Neural cell (in vitro differentiated cells): ENCODE measurements at regions not wholly inside any gene's neighbourhood (a gene's known extent, or its start where the extent isn't known, plus 50 kb on each side); places are given as distances from the start of the nearest gene placed in this dataset.

Source experiments
- H2AFZ ChIP-seq: fragments of 200-600, 300-800 bp; sonication (generic), shearing (Covaris generic); 2 replicates; pipeline ENCODE4 v1.6.0; 2014; ENCODE audit warnings: low read depth, mild to moderate bottlenecking, antibody characterized with exemption, low read length, moderate library complexity
- H3F3A ChIP-seq: fragments of 200-600 bp; shearing (Covaris generic); 2 replicates; pipeline ENCODE4 v1.6.1; 2016; ENCODE audit warnings: mild to moderate bottlenecking, moderate library complexity, mixed read lengths, antibody characterized with exemption, low read length; ENCODE audit not compliant: insufficient read depth, poor library complexity, severe bottlenecking
- H3K27ac ChIP-seq: fragments of 200-600, 300-800 bp; sonication (generic), shearing (Covaris generic); 2 replicates; pipeline ENCODE4 v1.5.1; 2014; ENCODE audit warnings: mild to moderate bottlenecking, low read length, moderate library complexity
- H3K27me3 ChIP-seq: fragments of 300-800, 200-600 bp; sonication (generic), shearing (Covaris generic); 2 replicates; pipeline ENCODE4 v1.6.0; 2014; ENCODE audit warnings: mild to moderate bottlenecking, low read depth, low read length, moderate library complexity; ENCODE audit not compliant: insufficient read depth
- H3K36me3 ChIP-seq: fragments of 300-800, 200-600 bp; sonication (generic), shearing (Covaris generic); 2 replicates; pipeline ENCODE4 v1.5.1; 2014; ENCODE audit warnings: mild to moderate bottlenecking, antibody characterized with exemption, low read length, moderate library complexity; ENCODE audit not compliant: insufficient read depth
- H3K4me2 ChIP-seq: fragments of 300-800, 200-600 bp; sonication (generic), shearing (Covaris generic); 2 replicates; pipeline ENCODE4 v1.6.0; 2014; ENCODE audit warnings: mild to moderate bottlenecking, low read length
- H3K4me3 ChIP-seq: fragments of 300-800, 200-600 bp; sonication (generic), shearing (Covaris generic); 2 replicates; pipeline ENCODE4 v1.5.1; 2014; ENCODE audit warnings: mild to moderate bottlenecking, low read length, moderate library complexity
- H3K79me2 ChIP-seq: fragments of 200-600 bp; shearing (Covaris generic); replicated peaks from 2 replicates; pipeline ENCODE4 v1.6.0; 2014; ENCODE audit warnings: mild to moderate bottlenecking, low read length, moderate library complexity; ENCODE audit not compliant: insufficient read depth
- H3K9ac ChIP-seq: fragments of 300-800, 200-600 bp; sonication (generic), shearing (Covaris generic); 2 replicates; pipeline ENCODE4 v1.6.1; 2016; ENCODE audit warnings: mild to moderate bottlenecking, low read length, mixed read lengths
- H3K9me2 ChIP-seq: fragments of 200-600 bp; shearing (Covaris generic); 2 replicates; pipeline ENCODE4 v1.6.1; 2016; ENCODE audit warnings: mild to moderate bottlenecking, low read length, mixed read lengths; ENCODE audit not compliant: insufficient read depth
- H3K9me3 ChIP-seq: fragments of 200-600, 300-800 bp; sonication (generic), shearing (Covaris generic); 2 replicates; pipeline ENCODE4 v1.6.1; 2016; ENCODE audit warnings: mild to moderate bottlenecking, mixed run types, low read length, moderate library complexity, mixed read lengths
- H4K20me1 ChIP-seq: fragments of 200-600 bp; shearing (Covaris generic); 2 replicates; pipeline ENCODE4 v1.6.1; 2016; ENCODE audit warnings: mild to moderate bottlenecking, mixed run types; ENCODE audit not compliant: insufficient read depth
- EP300 ChIP-seq: fragments of 450-650 bp; conservative IDR thresholded peaks from 2 replicates; pipeline ENCODE4 v1.6.1; 2014; ENCODE audit warnings: antibody characterized with exemption, mild to moderate bottlenecking, moderate library complexity; ENCODE audit not compliant: poor library complexity, severe bottlenecking
- EZH2 ChIP-seq: fragments of 200-600, 300-800 bp; shearing (Covaris generic), sonication (generic); IDR thresholded peaks from 2 replicates; pipeline ENCODE4 v1.6.1; 2014; ENCODE audit warnings: antibody characterized with exemption, low read length, borderline replicate concordance, mild to moderate bottlenecking; ENCODE audit not compliant: insufficient read depth, poor library complexity, severe bottlenecking
- MXI1 ChIP-seq: fragments of 450-650 bp; conservative IDR thresholded peaks from 2 replicates; pipeline ENCODE4 v1.6.1; 2014; ENCODE audit warnings: antibody characterized with exemption, mild to moderate bottlenecking; ENCODE audit not compliant: poor library complexity, severe bottlenecking
- POLR2AphosphoS5 ChIP-seq: IDR thresholded peaks from 2 replicates; pipeline ENCODE4 v1.6.1; 2012
- RAD21 ChIP-seq: fragments of 450-650 bp; conservative IDR thresholded peaks from 2 replicates; pipeline ENCODE4 v1.6.1; 2014; ENCODE audit warnings: antibody characterized with exemption, mild to moderate bottlenecking, moderate library complexity
- SMC3 ChIP-seq: fragments of 450-650 bp; conservative IDR thresholded peaks from 2 replicates; pipeline ENCODE4 v1.6.1; 2014; ENCODE audit warnings: antibody characterized with exemption, mild to moderate bottlenecking, moderate library complexity; ENCODE audit not compliant: poor library complexity
- TAF1 ChIP-seq: IDR thresholded peaks from 2 replicates; pipeline ENCODE4 v1.6.1; 2012; ENCODE audit warnings: low read depth
- TF ChIP-seq, protein P1 (sequence below): fragments of 450-650 bp; IDR thresholded peaks from 2 replicates; pipeline ENCODE4 v1.5.1; 2014; ENCODE audit warnings: antibody characterized with exemption, mild to moderate bottlenecking, moderate library complexity; ENCODE audit not compliant: poor library complexity, severe bottlenecking
- TF ChIP-seq, protein P2 (sequence below): IDR thresholded peaks from 2 replicates; pipeline ENCODE4 v1.6.1; 2012; ENCODE audit warnings: borderline replicate concordance

DNA sequence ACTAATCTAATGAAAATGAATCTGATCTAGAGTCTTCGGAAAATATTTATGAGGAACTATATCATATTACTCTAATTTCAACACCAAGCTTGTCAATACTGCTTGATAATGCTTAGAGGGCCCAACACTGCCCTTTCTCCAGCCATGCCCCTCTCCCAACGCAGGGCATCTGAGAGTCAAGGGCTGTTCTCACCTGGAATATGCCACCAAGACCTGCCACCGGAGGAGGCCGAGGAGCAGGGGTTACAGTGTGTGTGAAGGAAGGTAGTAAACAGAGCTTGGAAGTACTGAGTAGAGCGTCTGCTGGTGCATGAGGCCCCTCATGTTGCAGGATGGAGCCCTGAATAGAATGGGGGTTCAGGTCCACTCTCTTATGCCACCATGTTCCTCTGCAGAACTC lies 301.3 kb upstream of the MPDZ start:
- Histone ChIP-seq H3F3A (no peaks in the 10 kb centered on the region), H3K4me2 (no peak overlapping the region), H4K20me1 (no peaks in the 10 kb centered on the region), H3K9me2 (no peaks in the 10 kb centered on the region), H3K36me3 (no peaks in the 10 kb centered on the region), H3K79me2 (no peaks in the 10 kb centered on the region), H2AFZ (no peak overlapping the region), H3K9ac (no peak overlapping the region), H3K27me3 (no peaks in the 10 kb centered on the region), H3K4me3 (no peak overlapping the region), H3K27ac (no peak overlapping the region), H3K9me3 (no peaks in the 10 kb centered on the region)
- no peak for TF ChIP-seq EP300

DNA sequence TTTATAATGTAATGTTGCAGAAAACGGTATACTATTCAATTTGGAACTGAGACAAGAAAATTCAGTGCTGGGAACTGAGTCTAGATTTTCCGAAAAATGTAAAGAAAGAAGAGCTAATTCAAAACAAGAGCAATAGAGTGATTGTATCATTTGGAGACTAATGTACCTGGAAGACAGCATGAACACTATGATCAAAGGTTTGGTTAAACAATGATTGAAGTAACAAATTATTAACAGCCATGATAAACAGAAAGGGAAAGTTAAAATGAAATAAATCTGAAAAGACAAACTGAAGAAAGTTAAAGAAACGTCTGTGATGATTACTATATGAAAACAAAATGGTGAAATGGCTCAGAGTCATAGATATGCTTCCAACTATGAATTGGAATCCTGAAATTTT lies 300.6 kb upstream of the MPDZ start:
- H3K79me2 ChIP-seq: no peaks in the 10 kb centered on the region
- no peak for TF ChIP-seq POLR2AphosphoS5
- TF ChIP-seq EZH2: no peak
- no peak for TF ChIP-seq MXI1
- no peak for TF ChIP-seq RAD21
- no peak for TF ChIP-seq EP300
- TF ChIP-seq, protein P1, sequence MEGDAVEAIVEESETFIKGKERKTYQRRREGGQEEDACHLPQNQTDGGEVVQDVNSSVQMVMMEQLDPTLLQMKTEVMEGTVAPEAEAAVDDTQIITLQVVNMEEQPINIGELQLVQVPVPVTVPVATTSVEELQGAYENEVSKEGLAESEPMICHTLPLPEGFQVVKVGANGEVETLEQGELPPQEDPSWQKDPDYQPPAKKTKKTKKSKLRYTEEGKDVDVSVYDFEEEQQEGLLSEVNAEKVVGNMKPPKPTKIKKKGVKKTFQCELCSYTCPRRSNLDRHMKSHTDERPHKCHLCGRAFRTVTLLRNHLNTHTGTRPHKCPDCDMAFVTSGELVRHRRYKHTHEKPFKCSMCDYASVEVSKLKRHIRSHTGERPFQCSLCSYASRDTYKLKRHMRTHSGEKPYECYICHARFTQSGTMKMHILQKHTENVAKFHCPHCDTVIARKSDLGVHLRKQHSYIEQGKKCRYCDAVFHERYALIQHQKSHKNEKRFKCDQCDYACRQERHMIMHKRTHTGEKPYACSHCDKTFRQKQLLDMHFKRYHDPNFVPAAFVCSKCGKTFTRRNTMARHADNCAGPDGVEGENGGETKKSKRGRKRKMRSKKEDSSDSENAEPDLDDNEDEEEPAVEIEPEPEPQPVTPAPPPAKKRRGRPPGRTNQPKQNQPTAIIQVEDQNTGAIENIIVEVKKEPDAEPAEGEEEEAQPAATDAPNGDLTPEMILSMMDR: no peak
- no peak for TF ChIP-seq SMC3
- no peak for TF ChIP-seq TAF1
- TF ChIP-seq, protein P2, sequence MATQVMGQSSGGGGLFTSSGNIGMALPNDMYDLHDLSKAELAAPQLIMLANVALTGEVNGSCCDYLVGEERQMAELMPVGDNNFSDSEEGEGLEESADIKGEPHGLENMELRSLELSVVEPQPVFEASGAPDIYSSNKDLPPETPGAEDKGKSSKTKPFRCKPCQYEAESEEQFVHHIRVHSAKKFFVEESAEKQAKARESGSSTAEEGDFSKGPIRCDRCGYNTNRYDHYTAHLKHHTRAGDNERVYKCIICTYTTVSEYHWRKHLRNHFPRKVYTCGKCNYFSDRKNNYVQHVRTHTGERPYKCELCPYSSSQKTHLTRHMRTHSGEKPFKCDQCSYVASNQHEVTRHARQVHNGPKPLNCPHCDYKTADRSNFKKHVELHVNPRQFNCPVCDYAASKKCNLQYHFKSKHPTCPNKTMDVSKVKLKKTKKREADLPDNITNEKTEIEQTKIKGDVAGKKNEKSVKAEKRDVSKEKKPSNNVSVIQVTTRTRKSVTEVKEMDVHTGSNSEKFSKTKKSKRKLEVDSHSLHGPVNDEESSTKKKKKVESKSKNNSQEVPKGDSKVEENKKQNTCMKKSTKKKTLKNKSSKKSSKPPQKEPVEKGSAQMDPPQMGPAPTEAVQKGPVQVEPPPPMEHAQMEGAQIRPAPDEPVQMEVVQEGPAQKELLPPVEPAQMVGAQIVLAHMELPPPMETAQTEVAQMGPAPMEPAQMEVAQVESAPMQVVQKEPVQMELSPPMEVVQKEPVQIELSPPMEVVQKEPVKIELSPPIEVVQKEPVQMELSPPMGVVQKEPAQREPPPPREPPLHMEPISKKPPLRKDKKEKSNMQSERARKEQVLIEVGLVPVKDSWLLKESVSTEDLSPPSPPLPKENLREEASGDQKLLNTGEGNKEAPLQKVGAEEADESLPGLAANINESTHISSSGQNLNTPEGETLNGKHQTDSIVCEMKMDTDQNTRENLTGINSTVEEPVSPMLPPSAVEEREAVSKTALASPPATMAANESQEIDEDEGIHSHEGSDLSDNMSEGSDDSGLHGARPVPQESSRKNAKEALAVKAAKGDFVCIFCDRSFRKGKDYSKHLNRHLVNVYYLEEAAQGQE: no peak
- no peaks in the 10 kb centered on the region for H3K36me3 ChIP-seq
- no peak overlapping the region for H3K4me3 ChIP-seq
- no peak overlapping the region for H2AFZ ChIP-seq
- no peaks in the 10 kb centered on the region for H3K27me3 ChIP-seq
- no peaks in the 10 kb centered on the region for H3K9me3 ChIP-seq
- no peak overlapping the region for H3K27ac ChIP-seq
- no peaks in the 10 kb centered on the region for H3F3A ChIP-seq
- H4K20me1 ChIP-seq: no peaks in the 10 kb centered on the region
- H3K9ac ChIP-seq: no peak overlapping the region
- H3K4me2 ChIP-seq: no peak overlapping the region
- no peaks in the 10 kb centered on the region for H3K9me2 ChIP-seq

DNA sequence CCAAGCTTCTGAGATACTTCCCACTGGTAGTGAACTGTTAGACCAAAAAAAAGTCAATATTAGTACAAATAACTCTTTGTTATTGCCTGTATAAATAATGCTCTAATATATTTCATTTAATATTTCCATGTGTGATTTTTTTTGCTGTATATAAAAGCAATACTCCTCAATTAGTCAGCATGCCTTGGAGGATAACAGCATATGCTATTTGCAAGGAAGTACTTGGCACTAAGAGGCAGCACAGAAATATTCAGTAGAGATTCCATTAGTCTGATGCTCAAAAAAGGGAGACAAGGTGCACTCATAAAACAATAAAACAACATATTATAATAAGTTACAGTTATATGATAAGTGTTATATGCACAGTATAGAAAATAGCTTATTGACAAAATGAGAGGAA lies 296.6 kb upstream of the MPDZ start:
- no peak overlapping the region for H3K4me2 ChIP-seq
- no peak overlapping the region for H3K27ac ChIP-seq
- no peaks in the 10 kb centered on the region for H3K27me3 ChIP-seq
- no peaks in the 10 kb centered on the region for H3K9me3 ChIP-seq
- H3K9me2 ChIP-seq: no peaks in the 10 kb centered on the region
- no peak for TF ChIP-seq EZH2
- H3K36me3 ChIP-seq: no peaks in the 10 kb centered on the region
- no peaks in the 10 kb centered on the region for H4K20me1 ChIP-seq
- no peaks in the 10 kb centered on the region for H3F3A ChIP-seq
- H3K9ac ChIP-seq: no peak overlapping the region
- no peaks in the 10 kb centered on the region for H3K79me2 ChIP-seq
- no peak overlapping the region for H2AFZ ChIP-seq
- no peak overlapping the region for H3K4me3 ChIP-seq
